NT2/D1 (cell line): ENCODE measurements at regions not wholly inside any gene's neighbourhood (a gene's known extent, or its start where the extent isn't known, plus 50 kb on each side); places are given as distances from the start of the nearest gene placed in this dataset.

Experiments
- YY1 ChIP-seq: IDR thresholded peaks from 2 replicates; pipeline ENCODE4 v1.6.1; 2011; ENCODE audit not compliant: insufficient read length, insufficient read depth
- ZNF274 ChIP-seq: IDR thresholded peaks from 2 replicates; pipeline ENCODE4 v1.6.1; 2011; ENCODE audit warnings: mild to moderate bottlenecking, low read depth, low read length

- TF ChIP-seq YY1 (no peak), ZNF274 (no peak)
Measured at GRCh38 chr16:86038926-86039310, 140.0 kb downstream of the IRF8 start.
